Lower leg skin (tissue), 3 donors: ENCODE measurements at regions not wholly inside any gene's neighbourhood (a gene's known extent, or its start where the extent isn't known, plus 50 kb on each side); places are given as distances from the start of the nearest gene placed in this dataset.

Experiments
- CTCF ChIP-seq, 3 donors: fragments of 450-650 bp; IDR thresholded peaks; one replicate each; pipeline ENCODE4 v1.5.1; 2016; ENCODE audit warnings: antibody characterized with exemption in 3 of 3, mild to moderate bottlenecking in 3 of 3, moderate library complexity in 2 of 3
- POLR2A ChIP-seq, 2 donors: fragments of 450-650 bp; IDR thresholded peaks; one replicate each; pipeline ENCODE4 v1.6.1; 2016 to 2017; ENCODE audit warnings: antibody characterized with exemption in 2 of 2, mild to moderate bottlenecking in 1 of 2, moderate library complexity in 1 of 2

DNA sequence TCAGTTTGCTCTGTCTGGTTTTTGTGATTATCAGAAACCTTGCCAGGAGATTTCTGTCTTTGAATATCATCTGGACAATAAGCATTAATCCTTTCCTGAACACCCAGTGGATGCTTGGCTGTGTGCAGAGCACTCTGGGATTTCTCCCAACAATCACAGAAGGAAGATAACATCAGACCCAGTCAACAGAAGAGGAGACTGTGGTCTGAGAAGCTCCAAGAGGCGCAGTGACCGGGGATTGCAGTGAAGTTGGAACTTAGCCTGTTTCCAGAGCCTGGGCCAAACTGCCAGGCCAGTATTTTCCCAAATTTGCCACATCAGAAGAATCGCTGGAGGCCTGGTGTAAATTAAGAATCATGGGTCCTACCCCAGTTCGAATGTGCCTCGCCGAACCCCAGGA, 264.7 kb downstream of the C16orf95 start:
- TF ChIP-seq POLR2A (IDR thresholded peaks at IDR 0.05) (no peak), CTCF (IDR thresholded peaks at IDR 0.05) (no peak)
